A673 (cell line): ENCODE measurements at regions not wholly inside any gene's neighbourhood (a gene's known extent, or its start where the extent isn't known, plus 50 kb on each side); places are given as distances from the start of the nearest gene placed in this dataset.

Source experiments
- EZH2 ChIP-seq: fragments of 200-600 bp; sonication (generic); IDR thresholded peaks from 2 replicates; pipeline ENCODE4 v1.6.1; 2017; ENCODE audit warnings: borderline replicate concordance, low read depth, mild to moderate bottlenecking, mixed read lengths, antibody characterized with exemption, low read length; ENCODE audit not compliant: poor library complexity, severe bottlenecking
- TF ChIP-seq, protein P1 (sequence below): fragments of 300-800, 200-600 bp; sonication (generic); conservative IDR thresholded peaks from 2 replicates; pipeline ENCODE4 v1.5.1; 2017; ENCODE audit warnings: low read depth, mild to moderate bottlenecking, antibody characterized with exemption, low read length, moderate library complexity, mixed read lengths

DNA sequence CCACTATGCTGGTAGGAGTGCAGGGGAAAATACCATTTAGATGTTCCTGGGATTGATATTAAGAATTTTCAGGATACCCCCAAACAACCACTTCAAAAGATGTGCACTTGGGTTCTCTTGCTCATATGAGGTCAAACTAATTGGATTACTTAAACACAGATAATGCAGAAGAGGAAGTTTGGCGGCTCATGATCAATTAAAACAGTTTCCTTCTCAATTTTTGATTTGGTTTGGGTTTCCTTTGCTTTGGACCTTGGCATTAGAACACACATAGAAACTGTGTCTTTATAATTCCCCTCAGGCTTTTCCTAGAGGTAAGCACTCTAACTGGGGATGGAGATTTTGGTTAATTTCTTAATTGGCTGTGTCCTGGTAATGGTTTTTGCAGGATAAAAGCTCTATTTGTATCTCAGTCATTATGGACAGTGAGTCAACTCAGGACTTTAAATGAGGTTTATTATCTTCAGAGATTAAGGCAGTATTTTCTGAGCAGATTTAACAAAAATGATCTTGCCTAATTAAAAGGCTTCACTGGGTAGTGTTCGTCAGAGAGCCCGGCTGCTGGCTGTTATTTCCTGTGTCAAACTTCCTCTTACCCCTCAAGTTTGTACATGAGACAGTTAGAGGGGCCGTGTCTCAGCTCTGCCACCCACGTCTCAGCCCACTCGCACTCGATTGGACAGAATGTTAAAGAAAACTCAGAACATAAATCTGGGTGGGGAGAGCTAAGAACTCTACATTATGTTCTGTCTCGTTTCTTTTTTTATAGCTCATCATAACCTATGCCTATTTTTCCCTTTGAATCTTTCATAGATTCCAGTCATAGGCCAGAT, 50.3 kb upstream of the PREP start:
- TF ChIP-seq, protein P1, sequence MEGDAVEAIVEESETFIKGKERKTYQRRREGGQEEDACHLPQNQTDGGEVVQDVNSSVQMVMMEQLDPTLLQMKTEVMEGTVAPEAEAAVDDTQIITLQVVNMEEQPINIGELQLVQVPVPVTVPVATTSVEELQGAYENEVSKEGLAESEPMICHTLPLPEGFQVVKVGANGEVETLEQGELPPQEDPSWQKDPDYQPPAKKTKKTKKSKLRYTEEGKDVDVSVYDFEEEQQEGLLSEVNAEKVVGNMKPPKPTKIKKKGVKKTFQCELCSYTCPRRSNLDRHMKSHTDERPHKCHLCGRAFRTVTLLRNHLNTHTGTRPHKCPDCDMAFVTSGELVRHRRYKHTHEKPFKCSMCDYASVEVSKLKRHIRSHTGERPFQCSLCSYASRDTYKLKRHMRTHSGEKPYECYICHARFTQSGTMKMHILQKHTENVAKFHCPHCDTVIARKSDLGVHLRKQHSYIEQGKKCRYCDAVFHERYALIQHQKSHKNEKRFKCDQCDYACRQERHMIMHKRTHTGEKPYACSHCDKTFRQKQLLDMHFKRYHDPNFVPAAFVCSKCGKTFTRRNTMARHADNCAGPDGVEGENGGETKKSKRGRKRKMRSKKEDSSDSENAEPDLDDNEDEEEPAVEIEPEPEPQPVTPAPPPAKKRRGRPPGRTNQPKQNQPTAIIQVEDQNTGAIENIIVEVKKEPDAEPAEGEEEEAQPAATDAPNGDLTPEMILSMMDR, result no peak
- TF ChIP-seq EZH2, result no peak
